ENCODE measurements at regions not wholly inside any gene's neighbourhood (a gene's known extent, or its start where the extent isn't known, plus 50 kb on each side); places are given as distances from the start of the nearest gene placed in this dataset.
"Not testable (repeated sequence)": the region's sequence is repeated elsewhere in the genome, so short reads cannot be mapped to it uniquely, and the experiment has no call there.

- no peak for TF ChIP-seq CTCF (IDR thresholded peaks at IDR 0.05; ENCODE audit: low read depth, low read length)
- CTCF ChIA-PET, result interaction anchor here (0.6 kb wide), 1 partner anchor 14 kb away, joined by 3 read pairs; no protein-coding TSS in a partner anchor
- Histone ChIP-seq H3K27me3 (ENCODE audit: control insufficient read depth, insufficient read depth, low read length) (no peaks in the 10 kb centered on the region), H3K4me3 (ENCODE audit: low read depth, low read length) (no peak overlapping the region), H3K27ac (ENCODE audit: low read depth, low read length) (no peak overlapping the region), H3K9me3 (ENCODE audit: control insufficient read depth, insufficient read depth, low read length) (peaks cover 10% of the 10 kb centered on the region; the same call in 1 of the 2 replicates)
- no peak for DNase-seq (ENCODE audit: low read depth, low spot score)
- POLR2A ChIA-PET, result no interaction called here
Observed at GRCh38 chr4:188665491-188666457, 526.5 kb downstream of the TRIML1 start.

- CTCF ChIA-PET; H3K27me3 ChIP-seq (ENCODE audit: control insufficient read depth, insufficient read depth, low read length); DNase-seq (ENCODE audit: low read depth, low spot score); H3K4me3 ChIP-seq (ENCODE audit: low read depth, low read length); H3K9me3 ChIP-seq (ENCODE audit: control insufficient read depth, insufficient read depth, low read length); POLR2A ChIA-PET; H3K27ac ChIP-seq (ENCODE audit: low read depth, low read length): not testable (repeated sequence)
Observed at GRCh38 chr4:188678691-188679090, 539.5 kb downstream of the TRIML1 start.

- TF ChIP-seq CTCF (IDR thresholded peaks at IDR 0.05; ENCODE audit: low read depth, low read length), result no peak
- Histone ChIP-seq H3K9me3 (ENCODE audit: control insufficient read depth, insufficient read depth, low read length) (peaks cover 5% of the 10 kb centered on the region; the same call in 1 of the 2 replicates), H3K27me3 (ENCODE audit: control insufficient read depth, insufficient read depth, low read length) (no peaks in the 10 kb centered on the region), H3K27ac (ENCODE audit: low read depth, low read length) (peak overlapping the region; percentile 11), H3K4me3 (ENCODE audit: low read depth, low read length) (no peak overlapping the region)
- ChIA-PET CTCF (interaction anchor here (0.6 kb wide), 1 partner anchor 15 kb away, joined by 3 read pairs; no protein-coding TSS in a partner anchor), POLR2A (no interaction called here)
- DNase-seq (ENCODE audit: low read depth, low spot score), result no peak
Observed at GRCh38 chr4:188680004-188680666, 540.9 kb downstream of the TRIML1 start.

- no peak for TF ChIP-seq CTCF (IDR thresholded peaks at IDR 0.05; ENCODE audit: low read depth, low read length)
- no peak overlapping the region for H3K4me3 ChIP-seq (ENCODE audit: low read depth, low read length)
- peaks cover 5% of the 10 kb centered on the region; the same call in 1 of the 2 replicates for H3K9me3 ChIP-seq (ENCODE audit: control insufficient read depth, insufficient read depth, low read length)
- no peak overlapping the region for H3K27ac ChIP-seq (ENCODE audit: low read depth, low read length)
- ChIA-PET POLR2A (no interaction called here), CTCF (no interaction called here)
- no peaks in the 10 kb centered on the region for H3K27me3 ChIP-seq (ENCODE audit: control insufficient read depth, insufficient read depth, low read length)
- DNase-seq (ENCODE audit: low read depth, low spot score), result no peak
Observed at GRCh38 chr4:188680667-188681063, 541.4 kb downstream of the TRIML1 start.

- no peaks in the 10 kb centered on the region for H3K27me3 ChIP-seq (ENCODE audit: control insufficient read depth, insufficient read depth, low read length)
- ChIA-PET POLR2A (no interaction called here), CTCF (no interaction called here)
- H3K4me3 ChIP-seq (ENCODE audit: low read depth, low read length), result no peak overlapping the region
- H3K27ac ChIP-seq (ENCODE audit: low read depth, low read length), result no peak overlapping the region
- H3K9me3 ChIP-seq (ENCODE audit: control insufficient read depth, insufficient read depth, low read length), result peaks cover 5% of the 10 kb centered on the region; the same call in 1 of the 2 replicates
- no peak for TF ChIP-seq CTCF (IDR thresholded peaks at IDR 0.05; ENCODE audit: low read depth, low read length)
- no peak for DNase-seq (ENCODE audit: low read depth, low spot score)
Observed at GRCh38 chr4:188682321-188682720, 543.1 kb downstream of the TRIML1 start.

Data from AG04450 (cell line).